NCI-H128 (cell line): ENCODE measurements at regions not wholly inside any gene's neighbourhood (a gene's known extent, or its start where the extent isn't known, plus 50 kb on each side); places are given as distances from the start of the nearest gene placed in this dataset.
"Not testable (repeated sequence)": the region's sequence is repeated elsewhere in the genome, so short reads cannot be mapped to it uniquely, and the experiment has no call there.

ENCODE experiments used
- DNase-seq: peaks from one replicate; lab custom pipeline; 2025; ENCODE audit not compliant: unreplicated experiment; lab: John Stamatoyannopoulos, UW

DNA sequence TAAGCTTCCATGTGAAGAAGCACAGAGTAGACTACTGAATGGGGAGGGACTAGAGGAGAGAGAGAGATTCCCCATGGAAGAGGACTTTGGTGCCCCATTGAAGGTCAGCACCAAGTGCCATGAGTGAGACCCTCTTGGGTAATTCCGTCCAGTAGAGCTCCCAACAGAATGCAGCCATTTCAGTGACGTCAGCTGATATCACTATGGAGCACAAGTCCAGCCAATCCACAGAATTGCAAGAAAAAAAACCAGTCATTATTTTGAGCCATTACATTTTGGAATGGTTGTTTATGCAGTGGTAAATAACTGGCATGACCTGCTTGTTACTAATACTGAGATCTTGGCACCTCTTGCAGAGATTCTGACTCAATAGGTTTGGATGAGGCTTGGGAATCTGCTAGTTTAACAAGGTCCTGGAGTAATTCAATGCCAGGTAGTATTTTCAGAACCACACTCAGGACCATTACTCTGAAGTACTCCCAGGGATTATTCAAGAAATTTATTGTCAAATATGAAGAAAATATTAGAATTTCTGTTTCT, 52.6 kb upstream of the SP8 start:
- no peak for DNase-seq

DNA sequence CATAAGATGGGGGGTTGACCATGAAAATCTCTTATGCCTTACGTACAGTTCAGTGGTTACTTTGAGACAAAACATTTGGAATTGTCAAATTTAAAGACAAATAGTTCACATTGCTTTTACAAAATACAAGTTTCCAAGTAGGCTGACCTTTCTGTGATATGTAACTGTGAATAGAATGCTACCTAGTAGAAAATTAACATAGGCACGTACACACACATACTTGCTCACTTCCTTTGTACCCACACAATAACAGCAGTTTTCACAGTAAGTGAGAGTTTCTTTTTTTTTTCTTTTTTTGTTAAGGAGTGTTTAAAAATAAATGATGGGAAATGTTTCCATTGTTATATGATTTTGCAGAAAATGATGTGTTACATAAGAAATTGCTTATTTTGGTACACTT, 53.3 kb upstream of the SP8 start:
- no peak for DNase-seq

DNA sequence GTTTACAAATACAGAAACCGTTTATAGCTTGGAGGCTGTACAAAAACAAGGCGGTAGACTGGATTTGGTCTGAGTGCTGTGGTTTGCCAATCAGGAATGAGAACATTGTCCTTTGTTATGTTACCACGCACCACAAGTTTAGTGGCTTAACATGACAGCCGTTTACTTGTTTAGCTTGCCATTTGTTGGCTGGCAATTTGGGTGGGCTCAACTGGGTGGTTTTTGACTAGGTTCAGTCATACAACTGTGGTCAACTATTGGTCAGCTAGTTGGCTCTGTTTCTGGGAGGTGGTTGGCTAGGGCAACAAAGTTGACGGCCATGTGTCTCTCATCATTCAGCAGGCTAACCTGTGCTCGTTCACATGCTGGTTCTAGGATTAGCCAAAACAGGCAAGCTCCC, 60.1 kb upstream of the SP8 start:
- no peak for DNase-seq

DNA sequence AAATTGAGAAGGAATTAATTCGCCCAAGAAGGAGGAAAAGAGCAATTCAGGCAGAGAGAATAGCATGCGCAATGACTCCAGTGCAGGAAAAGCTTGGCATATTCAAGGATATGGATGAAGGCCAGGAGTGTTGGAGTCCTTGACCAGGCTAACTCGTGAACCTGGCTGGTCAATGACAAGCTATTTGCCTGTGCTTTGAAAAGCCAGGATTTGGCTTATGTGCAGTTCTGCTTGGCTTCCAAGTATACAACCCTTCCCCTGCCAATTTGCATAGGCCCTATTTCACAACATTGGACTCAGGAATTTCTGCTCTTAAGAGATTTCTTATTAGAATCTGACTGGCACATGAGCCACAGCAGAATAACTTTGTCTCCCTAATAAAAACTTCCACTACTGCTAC, 72.3 kb upstream of the SP8 start:
- DNase-seq, result no peak

DNA sequence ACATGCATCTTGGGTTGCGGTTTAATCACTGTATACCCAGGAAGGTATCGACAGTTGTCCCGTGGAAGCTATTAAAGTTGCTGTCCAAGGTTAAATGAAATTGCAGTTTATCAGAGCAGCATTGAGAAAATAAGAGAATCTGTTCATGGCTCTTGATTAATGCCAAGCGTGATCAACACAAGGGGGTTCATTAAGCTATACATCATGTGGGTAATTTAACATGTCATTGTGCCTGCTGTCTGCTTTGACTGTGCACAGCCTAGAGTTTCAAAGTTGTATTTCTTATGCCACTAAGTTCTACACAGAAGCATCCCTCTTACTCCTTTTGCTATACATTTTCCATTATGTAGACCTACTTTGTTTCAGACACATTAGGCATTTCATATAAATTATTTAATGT, 74.8 kb upstream of the SP8 start:
- no peak for DNase-seq

DNA sequence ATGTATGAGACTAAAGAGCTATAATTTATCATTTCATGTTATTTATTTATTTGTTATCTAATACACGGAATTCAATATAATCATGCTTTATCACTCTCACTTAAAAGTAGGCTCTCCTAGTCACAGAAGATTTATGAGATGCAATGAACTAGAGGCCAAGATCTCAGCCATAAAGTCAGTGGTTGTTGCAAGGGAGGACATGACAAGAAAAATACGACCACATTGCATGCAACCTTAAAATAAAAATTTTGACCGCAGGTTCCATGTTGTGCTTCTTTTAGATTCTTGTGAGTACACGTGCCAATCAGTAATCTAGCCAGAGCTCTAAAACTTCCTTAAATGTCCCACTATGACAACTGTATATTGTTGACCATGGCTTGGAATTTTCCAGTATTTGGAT, 75.9 kb upstream of the SP8 start:
- DNase-seq, result no peak

DNA sequence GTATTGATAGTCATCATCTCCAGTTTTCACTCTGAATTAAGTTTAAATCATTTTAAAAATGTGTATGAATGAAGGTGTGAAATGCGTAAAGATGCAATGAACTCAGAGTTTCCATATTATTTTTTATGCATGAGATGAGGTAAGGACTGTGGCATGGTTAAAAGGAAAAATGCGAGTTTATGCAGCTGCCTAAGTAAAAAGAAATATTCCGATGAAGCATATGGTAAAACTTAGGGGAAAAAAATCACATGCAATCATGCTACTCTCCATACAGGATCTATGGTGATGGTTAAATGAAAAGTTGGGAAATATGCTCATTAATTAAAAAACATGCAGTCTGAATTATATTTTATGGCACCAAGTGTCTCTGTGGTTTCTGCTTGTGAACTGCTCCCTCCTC, 77.5 kb upstream of the SP8 start:
- DNase-seq, result no peak

DNA sequence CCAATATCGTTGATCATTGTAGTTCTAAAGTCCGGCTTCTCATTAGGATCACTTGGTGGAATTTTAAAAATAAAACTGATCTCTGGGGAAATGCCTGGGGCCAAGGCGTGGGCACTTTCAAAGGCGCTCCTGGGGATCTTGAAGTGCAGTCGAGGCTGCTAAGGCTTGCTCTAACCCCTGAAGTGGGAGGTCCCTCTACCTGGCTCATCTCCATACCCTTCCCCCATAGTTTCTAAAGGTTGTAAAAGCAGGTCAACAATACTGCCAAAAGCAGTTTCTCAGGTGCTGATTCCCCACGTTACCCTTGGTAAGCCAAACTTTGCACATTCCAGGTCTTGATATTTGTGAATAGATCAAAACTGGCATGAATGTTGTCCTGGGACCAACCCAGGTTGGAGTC, 79.0 kb upstream of the SP8 start:
- no peak for DNase-seq

DNA sequence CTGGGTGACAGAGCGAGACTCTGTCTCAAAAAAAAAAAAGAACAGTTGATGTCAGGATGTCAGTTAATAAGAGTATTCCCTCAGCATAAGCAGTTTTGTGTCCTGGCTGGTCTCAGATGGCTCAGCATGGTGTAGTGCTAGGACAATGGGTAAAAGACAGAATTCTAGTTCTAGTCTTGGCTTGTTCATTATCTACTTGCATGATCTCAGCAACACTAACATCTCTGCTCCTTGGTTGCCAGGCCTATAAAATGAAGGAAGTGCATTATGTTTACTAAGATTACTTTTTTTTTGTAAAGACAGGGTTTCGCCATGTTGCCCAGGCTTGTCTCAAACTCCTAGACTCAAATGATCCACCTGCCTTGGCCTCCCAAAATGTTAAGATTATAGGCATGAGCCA, 84.3 kb upstream of the SP8 start:
- DNase-seq, result no peak

DNA sequence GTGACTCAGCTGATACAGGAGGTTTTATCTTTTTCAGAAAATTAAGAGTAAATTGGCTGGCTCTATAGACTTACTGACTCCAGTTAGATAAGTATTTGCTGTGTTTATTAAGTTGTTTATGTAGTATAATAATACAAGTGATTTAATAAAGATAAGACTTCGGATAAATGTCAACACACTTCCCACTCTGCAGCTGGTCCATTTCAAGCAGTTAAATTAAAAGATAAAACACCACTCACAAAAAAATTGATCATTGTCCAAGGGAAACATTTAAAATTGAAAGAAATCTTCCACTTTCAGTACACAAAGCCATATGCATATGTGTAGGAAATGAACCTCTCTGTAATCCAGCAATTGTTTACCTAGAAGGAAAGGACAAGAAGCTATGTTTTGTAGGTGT, 106.1 kb upstream of the SP8 start:
- DNase-seq, result no peak

DNA sequence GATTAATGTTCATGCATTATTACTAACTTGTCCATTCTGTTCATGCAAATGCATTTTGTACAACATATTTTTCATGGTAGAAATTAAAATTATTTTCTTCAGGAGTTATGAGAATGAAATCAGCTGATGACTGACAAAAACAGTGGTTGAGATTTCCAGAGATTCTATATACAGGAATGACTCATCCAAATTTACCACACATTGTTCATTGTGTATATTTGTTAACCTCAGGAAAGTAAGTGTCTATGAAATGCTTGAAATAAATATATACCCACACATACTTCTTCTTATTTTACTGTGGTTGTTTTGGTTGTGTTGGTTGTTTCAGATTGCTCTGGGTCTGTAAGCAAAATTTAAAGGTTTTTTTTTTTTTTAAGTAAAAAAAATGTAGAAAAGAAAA, 108.1 kb upstream of the SP8 start:
- DNase-seq, result no peak

DNA sequence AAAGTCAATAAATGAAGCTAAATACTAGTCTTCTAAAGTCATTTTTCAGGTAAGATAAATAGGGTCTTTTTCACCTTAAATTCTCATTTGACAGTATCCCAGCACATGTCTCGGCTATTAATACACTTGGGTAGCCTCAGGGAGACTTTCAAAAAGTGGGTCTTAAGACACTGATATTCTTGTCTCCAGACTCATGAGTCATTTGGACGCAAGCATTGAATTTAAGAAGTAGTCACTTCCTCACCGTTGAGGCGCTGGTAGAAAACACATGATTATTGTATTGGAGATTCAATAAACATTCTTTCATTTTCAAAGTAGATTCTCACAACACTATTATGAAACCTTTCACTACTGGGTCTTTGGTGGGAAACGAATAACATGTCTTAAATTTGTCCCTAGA, 108.9 kb upstream of the SP8 start:
- DNase-seq, result no peak

DNA sequence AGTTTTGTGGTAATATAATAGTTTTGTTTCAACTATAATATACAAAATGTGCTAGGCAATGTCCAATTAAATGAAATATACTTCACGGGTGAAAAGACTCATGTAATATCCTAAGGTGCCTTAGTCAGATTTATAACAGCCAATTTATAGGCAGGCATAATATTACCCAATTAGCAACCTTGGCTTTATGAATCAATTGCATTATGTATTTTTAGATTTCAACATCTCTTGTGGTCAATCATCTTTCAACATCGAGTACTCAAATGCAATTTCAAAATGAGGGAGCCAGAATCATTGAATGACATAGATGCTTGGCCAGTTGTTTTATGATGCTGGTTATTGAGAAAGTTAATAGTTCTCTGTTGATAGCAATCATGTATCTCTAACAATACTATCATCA, 110.3 kb upstream of the SP8 start:
- DNase-seq, result no peak

DNA sequence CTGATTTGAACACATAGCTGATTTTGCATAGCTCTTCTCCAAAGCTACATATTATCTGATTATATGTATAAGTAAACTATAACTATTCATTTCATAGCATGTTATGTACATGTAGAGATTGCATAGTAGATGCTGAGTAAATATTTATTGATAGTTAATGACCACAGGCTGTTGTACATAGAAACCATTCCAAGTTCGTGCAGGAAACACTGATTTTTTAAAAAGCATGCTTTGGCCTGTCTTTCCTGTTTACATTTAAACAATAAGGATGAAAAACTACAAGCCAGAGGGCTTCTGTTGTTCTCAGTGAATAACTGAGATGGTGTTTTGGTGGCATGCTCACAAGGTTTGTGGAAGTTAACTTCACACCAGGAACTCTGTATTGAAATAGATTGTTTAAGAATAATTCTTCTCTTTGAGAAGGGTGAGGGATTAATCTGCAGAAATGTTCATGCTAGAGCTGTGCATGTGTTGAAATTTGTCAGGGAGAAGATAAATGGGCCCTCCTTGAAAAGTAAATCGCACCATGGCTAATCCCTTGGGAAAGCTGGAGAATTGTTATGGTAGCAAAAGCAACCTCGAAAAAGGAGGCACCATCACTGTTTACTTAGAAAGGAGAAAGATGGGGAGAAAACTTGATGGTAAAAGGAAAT, 120.2 kb upstream of the SP8 start:
- no peak for DNase-seq

DNA sequence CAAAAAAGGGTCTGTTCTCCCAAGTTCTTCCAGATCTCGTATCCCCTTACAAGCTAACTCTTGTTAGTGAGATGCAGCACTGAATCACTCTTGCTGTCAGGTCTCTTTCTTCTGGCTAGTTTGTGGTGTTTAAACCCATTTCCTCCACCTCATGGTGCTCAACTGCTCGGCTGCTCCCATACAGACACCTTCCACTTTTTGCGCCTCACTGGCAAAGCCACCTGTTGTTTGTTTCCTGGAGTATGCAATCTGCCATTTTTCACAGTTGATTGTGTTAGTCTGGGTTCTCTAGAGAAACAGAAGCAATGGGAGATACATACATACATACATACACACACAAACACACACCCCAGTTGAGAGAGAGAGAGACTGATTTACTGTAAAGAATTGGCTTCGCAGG, 124.4 kb upstream of the SP8 start:
- DNase-seq, result no peak

DNA sequence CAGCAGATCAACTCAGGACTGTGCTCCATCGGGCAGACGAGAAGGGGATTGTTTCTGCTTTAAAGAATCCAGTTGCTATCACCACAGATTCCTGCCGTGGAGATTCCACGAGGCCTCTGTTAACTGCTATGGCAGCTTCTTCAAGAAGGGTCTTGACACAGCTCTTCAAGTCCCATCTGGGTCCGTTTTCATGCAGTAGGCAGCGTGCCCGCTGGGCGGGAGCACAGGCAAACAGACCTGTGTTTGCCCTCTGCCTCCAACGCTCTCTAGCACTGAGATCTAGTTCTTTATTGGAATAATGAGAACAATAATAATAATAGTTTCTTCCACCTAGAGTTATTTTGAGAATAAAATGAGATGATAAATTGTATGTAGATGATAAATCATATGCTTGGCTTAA, 127.2 kb upstream of the SP8 start:
- no peak for DNase-seq

DNA sequence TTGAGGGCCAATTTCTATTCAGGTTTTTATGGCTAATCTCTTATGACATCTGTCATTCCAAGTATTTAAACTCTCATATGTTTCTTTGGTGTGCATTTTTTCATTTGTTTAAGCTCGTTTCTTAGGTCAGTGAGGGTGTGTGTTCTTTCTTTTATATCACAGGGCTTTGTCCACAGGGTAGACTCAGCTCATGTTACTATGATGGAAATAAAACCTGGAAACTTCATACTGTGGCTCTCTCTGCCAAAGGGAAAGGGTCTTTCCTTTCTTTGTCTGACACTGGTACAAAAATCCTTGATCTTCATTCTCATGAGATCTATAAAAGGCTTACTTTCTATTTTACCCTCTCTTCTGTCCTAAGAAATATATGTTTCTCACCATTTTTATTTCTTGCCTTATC, 129.6 kb upstream of the SP8 start:
- no peak for DNase-seq

DNA sequence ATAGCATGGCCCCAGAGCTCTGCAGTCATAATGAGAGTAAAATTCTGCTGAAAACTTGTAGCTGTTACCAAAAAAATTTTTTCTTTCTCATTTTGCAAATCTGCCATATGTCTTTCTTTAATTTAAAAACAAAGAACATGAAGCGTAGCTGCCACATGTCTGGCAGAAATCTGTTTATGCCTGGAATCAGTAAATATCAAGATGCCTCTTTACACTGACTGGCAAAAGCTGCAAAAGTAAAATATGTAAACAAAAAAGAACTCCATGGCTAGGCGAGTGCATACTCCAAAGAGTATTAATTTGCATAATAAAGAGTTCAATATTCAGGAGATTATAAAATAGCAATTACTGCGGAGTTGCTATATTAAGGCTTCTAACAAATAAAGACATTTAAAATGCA, 130.9 kb upstream of the SP8 start:
- DNase-seq, result no peak

DNA sequence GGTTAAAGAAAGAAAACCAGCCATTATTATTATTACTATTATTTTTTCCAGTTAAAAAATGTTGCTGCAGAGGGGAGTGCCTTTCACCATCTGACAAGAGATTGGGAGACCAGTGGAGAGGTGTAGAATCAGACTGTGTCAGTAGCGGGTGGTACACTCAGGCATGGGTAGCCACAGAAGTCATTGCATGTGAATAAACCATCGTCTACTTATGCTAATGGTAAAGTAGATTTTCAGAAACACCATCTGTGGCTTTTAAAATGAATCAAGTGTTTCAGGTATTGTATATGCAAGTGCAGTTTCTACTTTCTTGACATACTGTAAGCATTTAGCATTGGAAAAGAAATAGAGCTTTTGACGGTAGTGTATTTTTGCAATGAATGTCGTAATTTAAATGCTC, 131.5 kb upstream of the SP8 start:
- no peak for DNase-seq

DNA sequence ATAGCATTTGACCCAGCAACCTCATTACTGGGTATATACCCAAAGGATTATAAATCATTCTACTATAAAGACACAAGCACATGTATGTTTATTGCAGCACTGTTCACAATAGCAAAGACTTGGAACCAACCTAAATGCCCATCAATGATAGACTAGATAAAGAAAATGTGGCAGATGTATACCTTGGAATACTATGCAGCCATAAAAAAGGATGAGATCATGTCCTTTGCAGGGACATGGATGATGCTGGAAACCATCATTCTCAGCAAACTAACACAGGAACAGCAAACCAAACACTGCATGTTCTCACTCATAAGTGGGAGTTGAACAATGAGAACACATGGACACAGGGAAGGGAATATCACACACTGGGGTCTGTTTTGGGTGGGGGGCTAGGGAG, 140.5 kb upstream of the SP8 start:
- not testable (repeated sequence) for DNase-seq

DNA sequence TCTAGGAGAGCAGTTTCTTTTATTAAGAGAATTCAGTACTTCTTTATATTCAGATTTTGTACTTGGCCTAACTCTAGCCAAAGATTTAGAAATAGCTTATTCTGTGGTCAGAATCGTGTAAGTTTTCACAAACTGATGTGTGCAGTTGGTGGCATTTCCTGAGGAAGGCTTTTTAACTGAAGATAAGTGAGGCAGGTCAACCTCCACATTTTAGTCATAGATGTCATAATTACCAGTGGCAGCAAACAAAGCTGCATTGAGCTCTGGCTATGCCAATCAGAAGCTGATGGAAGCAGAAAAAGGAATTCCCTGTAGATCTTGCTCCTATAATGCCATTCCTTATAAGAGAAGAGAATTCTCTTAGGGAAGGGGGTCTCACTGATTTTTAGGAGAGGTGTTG, 141.3 kb upstream of the SP8 start:
- no peak for DNase-seq

DNA sequence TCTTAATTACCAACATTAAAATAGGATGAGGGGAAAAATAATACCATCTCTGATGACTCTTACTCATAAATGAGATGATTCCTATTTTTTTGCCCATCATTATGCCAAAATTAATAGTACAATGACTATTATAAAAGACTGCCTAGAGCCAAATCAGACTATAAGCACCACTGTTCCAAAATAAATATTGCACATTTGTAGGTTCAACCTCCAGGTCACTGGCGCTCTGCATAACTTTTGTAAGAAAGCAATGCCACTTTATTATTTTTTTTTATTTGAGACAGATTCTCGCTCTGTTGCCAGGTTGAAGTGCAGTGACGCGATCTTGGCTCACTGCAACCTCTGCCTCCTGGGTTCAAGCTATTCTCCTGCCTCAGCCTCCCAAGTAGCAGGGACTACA, 142.5 kb upstream of the SP8 start:
- no peak for DNase-seq

DNA sequence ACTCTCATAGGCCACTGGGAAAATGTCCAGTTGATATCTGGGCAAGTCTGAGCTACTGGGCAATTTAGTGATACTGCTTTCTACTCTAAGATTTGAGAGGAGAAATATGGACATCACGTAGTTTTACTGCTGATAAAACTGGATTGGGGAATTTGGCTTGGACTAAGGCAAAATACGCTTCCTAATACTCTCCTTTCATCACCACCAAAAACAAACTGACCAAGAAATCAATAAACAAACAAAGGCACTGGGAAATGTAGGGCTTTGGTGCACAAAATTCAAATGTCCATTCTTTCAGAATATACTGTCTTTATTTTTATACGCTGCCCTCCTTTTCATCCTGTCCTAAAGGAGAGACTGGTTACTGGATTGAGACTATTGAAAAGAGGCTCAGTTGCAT, 145.1 kb upstream of the SP8 start:
- DNase-seq, result no peak
